Nephron (organoid): ENCODE measurements at regions not wholly inside any gene's neighbourhood (a gene's known extent, or its start where the extent isn't known, plus 50 kb on each side); places are given as distances from the start of the nearest gene placed in this dataset.

Experiments
- H3K27ac Mint-ChIP-seq, 3 experiments: 2 replicates each; pipeline ENCODE4 v1.8.0; 2020; ENCODE audit warnings: mixed read lengths in 3 of 3, mild to moderate bottlenecking in 2 of 3, moderate library complexity in 1 of 3
- H3K27me3 Mint-ChIP-seq: 2 replicates; pipeline ENCODE4 v1.8.0; 2021; ENCODE audit warnings: low read depth, mild to moderate bottlenecking, moderate library complexity, mixed read lengths
- H3K36me3 Mint-ChIP-seq: 2 replicates; pipeline ENCODE4 v1.8.0; 2020; ENCODE audit warnings: low read depth, mixed read lengths
- H3K4me1 Mint-ChIP-seq: 2 replicates; pipeline ENCODE4 v1.8.0; 2020; ENCODE audit warnings: mixed read lengths
- H3K4me3 Mint-ChIP-seq, 3 experiments: 2 replicates each; pipeline ENCODE4 v1.8.0; 2020; ENCODE audit warnings: mild to moderate bottlenecking in 3 of 3, mixed read lengths in 3 of 3, moderate library complexity in 2 of 3
- H3K9me3 Mint-ChIP-seq: 2 replicates; pipeline ENCODE4 v1.8.0; 2020; ENCODE audit warnings: mixed read lengths
- CTCF ChIP-seq, 3 experiments: fragments of 200-600 bp; sonication (generic); IDR thresholded peaks; one replicate each; pipeline ENCODE4 v1.5.0; 2021; ENCODE audit warnings: antibody characterized with exemption in 3 of 3; ENCODE audit not compliant: unreplicated experiment in 3 of 3

GRCh38 chr13:110811771-110812120 is 98.2 kb downstream of the ING1 start:
- no peak for TF ChIP-seq CTCF (IDR thresholded peaks at IDR 0.05; ENCODE audit: unreplicated experiment in 3 of 3)
- Mint-ChIP-seq H3K36me3 (no peaks in the 10 kb centered on the region), H3K4me3 (no peak overlapping the region), H3K27ac (peak overlapping the region in 2 of 3 experiments; percentile 49 to 59), H3K9me3 (no peaks in the 10 kb centered on the region), H3K27me3 (peaks cover 9% of the 10 kb centered on the region), H3K4me1 (peaks cover 8% of the 10 kb centered on the region)

GRCh38 chr13:110812121-110812868 is 98.8 kb downstream of the ING1 start:
- Mint-ChIP-seq H3K9me3 (no peaks in the 10 kb centered on the region), H3K4me1 (peaks cover 5% of the 10 kb centered on the region), H3K4me3 (no peak overlapping the region), H3K27ac (peak overlapping the region in 2 of 3 experiments; percentile 49 to 59), H3K27me3 (peaks cover 9% of the 10 kb centered on the region), H3K36me3 (no peaks in the 10 kb centered on the region)
- no peak for TF ChIP-seq CTCF (IDR thresholded peaks at IDR 0.05; ENCODE audit: unreplicated experiment in 3 of 3)

GRCh38 chr13:110812869-110813645 is 99.6 kb downstream of the ING1 start:
- Mint-ChIP-seq H3K27ac (no peak overlapping the region), H3K9me3 (no peaks in the 10 kb centered on the region), H3K27me3 (peaks cover 9% of the 10 kb centered on the region), H3K36me3 (no peaks in the 10 kb centered on the region), H3K4me3 (no peak overlapping the region), H3K4me1 (peaks cover 1% of the 10 kb centered on the region)
- no peak for TF ChIP-seq CTCF (IDR thresholded peaks at IDR 0.05; ENCODE audit: unreplicated experiment in 3 of 3)

- Mint-ChIP-seq H3K4me1 (no peaks in the 10 kb centered on the region), H3K4me3 (no peak overlapping the region), H3K36me3 (no peaks in the 10 kb centered on the region), H3K9me3 (no peaks in the 10 kb centered on the region), H3K27me3 (peaks cover 9% of the 10 kb centered on the region), H3K27ac (peak overlapping the region in 1 of 3 experiments; percentile 2)
- peak in 1 of 3 experiments; percentile 8 for TF ChIP-seq CTCF (IDR thresholded peaks at IDR 0.05; ENCODE audit: unreplicated experiment in 3 of 3)
These were observed 100.4 kb downstream of the ING1 start for GRCh38 chr13:110813646-110814624.

GRCh38 chr13:110815471-110816204 is 99.2 kb downstream of the ANKRD10 start:
- no peaks in the 10 kb centered on the region for H3K36me3 Mint-ChIP-seq
- H3K9me3 Mint-ChIP-seq, result no peaks in the 10 kb centered on the region
- peaks cover 13% of the 10 kb centered on the region for H3K27me3 Mint-ChIP-seq
- TF ChIP-seq CTCF (IDR thresholded peaks at IDR 0.05; ENCODE audit: unreplicated experiment in 3 of 3), result no peak
- H3K4me3 Mint-ChIP-seq, result no peak overlapping the region
- no peak overlapping the region for H3K27ac Mint-ChIP-seq
- H3K4me1 Mint-ChIP-seq, result no peaks in the 10 kb centered on the region
